ENCODE measurements at regions not wholly inside any gene's neighbourhood (a gene's known extent, or its start where the extent isn't known, plus 50 kb on each side); places are given as distances from the start of the nearest gene placed in this dataset.

DNA sequence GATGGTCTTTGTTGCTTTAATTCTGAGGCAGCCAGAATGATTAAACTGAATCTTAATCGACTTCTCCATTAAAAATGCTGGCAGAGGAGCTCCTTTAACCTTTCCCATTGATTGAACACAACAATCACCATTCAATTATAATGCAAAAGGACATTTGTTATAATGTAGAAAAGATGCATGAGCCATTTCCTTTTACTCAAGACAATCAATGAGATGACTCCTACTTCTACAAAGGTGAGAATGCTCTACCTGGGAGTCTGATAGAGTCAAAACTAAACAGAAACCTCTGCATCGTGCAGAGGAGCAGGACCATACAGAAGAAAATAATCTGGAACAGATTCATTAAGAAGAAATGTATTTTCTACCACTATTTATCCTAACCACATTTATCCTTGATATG, 253.6 kb upstream of the DACH1 start:
- no peak overlapping the region for H3K14ac ChIP-seq (ENCODE audit: low read length)
- no peak overlapping the region for H2AFZ ChIP-seq (ENCODE audit: insufficient read depth, low read length, poor library complexity)
- no peaks in the 10 kb centered on the region for H3K36me3 ChIP-seq (ENCODE audit: control insufficient read depth in 1 of 2, insufficient read depth in 2 of 2, low read length in 2 of 2)
- no peaks in the 10 kb centered on the region for H3K9me3 ChIP-seq (ENCODE audit: insufficient read depth, low read depth, low read length)
- no peak overlapping the region for H3K4me2 ChIP-seq (ENCODE audit: low read length)
- no peak overlapping the region for H3K27ac ChIP-seq (ENCODE audit: low read depth, low read length)
- H3K4me3 ChIP-seq (ENCODE audit: low read depth, low read length), result no peak overlapping the region
- H2AK5ac ChIP-seq (ENCODE audit: low read length), result no peak overlapping the region
- no peak overlapping the region for H4K12ac ChIP-seq (ENCODE audit: low read depth, low read length)
- no peak overlapping the region for H3K4ac ChIP-seq (ENCODE audit: low read depth, low read length)
- H3K27me3 ChIP-seq (ENCODE audit: insufficient read depth, low read length), result no peaks in the 10 kb centered on the region
- H2BK120ac ChIP-seq (ENCODE audit: insufficient read depth, low read length, poor library complexity), result no peak overlapping the region
- no peaks in the 10 kb centered on the region for H3K79me2 ChIP-seq (ENCODE audit: control insufficient read depth, insufficient read depth, low read length, poor library complexity)
- DNase-seq, result no peak
- no peak overlapping the region for H3K9ac ChIP-seq (ENCODE audit: low read length)
- WGBS (ENCODE audit: extremely low coverage, insufficient coverage, insufficient read length), result no CpG with 5 or more reads among the region's 2 CpGs
- no peaks in the 10 kb centered on the region for H3K4me1 ChIP-seq (ENCODE audit: control insufficient read depth in 1 of 2, insufficient read depth in 2 of 2, low read length in 2 of 2)
- H3K18ac ChIP-seq (ENCODE audit: low read length), result no peak overlapping the region
- no peaks in the 10 kb centered on the region for H3K79me1 ChIP-seq (ENCODE audit: low read length)
- no peak overlapping the region for H2BK5ac ChIP-seq (ENCODE audit: low read depth, low read length, poor library complexity)
- no peak overlapping the region for H3K23ac ChIP-seq (ENCODE audit: low read length)
- H4K91ac ChIP-seq (ENCODE audit: low read depth, low read length), result no peak overlapping the region
- no peak overlapping the region for H2BK12ac ChIP-seq (ENCODE audit: low read length)
- no peak overlapping the region for H4K8ac ChIP-seq (ENCODE audit: low read depth, low read length)

DNA sequence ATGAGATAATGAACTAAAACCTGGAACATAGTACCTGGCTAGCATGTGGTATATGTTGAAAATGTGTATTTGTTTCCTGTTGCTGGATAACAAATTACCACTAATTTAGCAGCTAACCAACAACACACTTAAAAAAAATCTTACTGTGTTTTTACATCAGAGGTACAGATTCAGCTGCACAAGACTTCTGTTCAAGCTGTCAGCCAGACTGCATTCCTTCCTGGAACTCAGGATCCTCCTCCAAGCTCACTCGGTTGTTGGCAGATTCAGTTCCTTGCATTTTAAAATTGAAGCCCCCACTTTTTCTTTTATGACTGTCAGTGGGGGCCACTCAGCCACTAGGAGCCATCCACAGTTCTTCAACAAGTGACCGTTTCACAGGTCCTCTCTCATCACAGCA, 246.9 kb upstream of the DACH1 start:
- H3K23ac ChIP-seq (ENCODE audit: low read length), result no peak overlapping the region
- no peaks in the 10 kb centered on the region for H3K79me2 ChIP-seq (ENCODE audit: control insufficient read depth, insufficient read depth, low read length, poor library complexity)
- H2AK5ac ChIP-seq (ENCODE audit: low read length), result no peak overlapping the region
- no peak overlapping the region for H4K91ac ChIP-seq (ENCODE audit: low read depth, low read length)
- no peak overlapping the region for H2AFZ ChIP-seq (ENCODE audit: insufficient read depth, low read length, poor library complexity)
- no peak overlapping the region for H4K12ac ChIP-seq (ENCODE audit: low read depth, low read length)
- H3K4me2 ChIP-seq (ENCODE audit: low read length), result no peak overlapping the region
- H2BK5ac ChIP-seq (ENCODE audit: low read depth, low read length, poor library complexity), result no peak overlapping the region
- no peak overlapping the region for H3K14ac ChIP-seq (ENCODE audit: low read length)
- no peak overlapping the region for H2BK12ac ChIP-seq (ENCODE audit: low read length)
- DNase-seq, result no peak
- no peak overlapping the region for H2BK120ac ChIP-seq (ENCODE audit: insufficient read depth, low read length, poor library complexity)
- no peak overlapping the region for H3K27ac ChIP-seq (ENCODE audit: low read depth, low read length)
- no peaks in the 10 kb centered on the region for H3K4me1 ChIP-seq (ENCODE audit: control insufficient read depth in 1 of 2, insufficient read depth in 2 of 2, low read length in 2 of 2)
- no peaks in the 10 kb centered on the region for H3K27me3 ChIP-seq (ENCODE audit: insufficient read depth, low read length)
- no peak overlapping the region for H3K9ac ChIP-seq (ENCODE audit: low read length)
- H3K4ac ChIP-seq (ENCODE audit: low read depth, low read length), result no peak overlapping the region
- H4K8ac ChIP-seq (ENCODE audit: low read depth, low read length), result no peak overlapping the region
- H3K4me3 ChIP-seq (ENCODE audit: low read depth, low read length), result no peak overlapping the region
- no CpG with 5 or more reads among the region's 2 CpGs for WGBS (ENCODE audit: extremely low coverage, insufficient coverage, insufficient read length)
- no peaks in the 10 kb centered on the region for H3K36me3 ChIP-seq (ENCODE audit: control insufficient read depth in 1 of 2, insufficient read depth in 2 of 2, low read length in 2 of 2)
- no peak overlapping the region for H3K18ac ChIP-seq (ENCODE audit: low read length)
- no peaks in the 10 kb centered on the region for H3K9me3 ChIP-seq (ENCODE audit: insufficient read depth, low read depth, low read length)
- H3K79me1 ChIP-seq (ENCODE audit: low read length), result no peaks in the 10 kb centered on the region

DNA sequence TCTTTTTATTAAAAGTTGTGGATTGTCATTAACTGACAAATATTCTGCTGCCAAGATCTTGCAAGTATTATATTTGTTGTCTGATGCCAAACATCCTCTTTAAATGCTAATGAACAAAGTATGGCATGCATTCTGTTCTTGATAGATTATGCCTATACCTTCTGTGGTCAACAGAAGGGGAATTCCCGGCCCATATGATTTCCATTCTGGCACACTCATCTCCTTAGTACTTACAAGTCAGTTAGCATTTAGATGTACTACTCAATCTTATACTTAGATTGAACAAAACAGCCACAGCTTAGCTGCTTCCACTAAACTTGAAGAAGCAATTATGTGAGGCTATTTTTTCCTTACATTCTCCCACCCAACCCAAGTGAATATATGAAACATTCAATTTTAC, 246.1 kb upstream of the DACH1 start:
- H3K14ac ChIP-seq (ENCODE audit: low read length), result no peak overlapping the region
- H3K4me1 ChIP-seq (ENCODE audit: control insufficient read depth in 1 of 2, insufficient read depth in 2 of 2, low read length in 2 of 2), result no peaks in the 10 kb centered on the region
- no peak overlapping the region for H4K8ac ChIP-seq (ENCODE audit: low read depth, low read length)
- no peak for DNase-seq
- no peak overlapping the region for H3K4ac ChIP-seq (ENCODE audit: low read depth, low read length)
- H3K79me2 ChIP-seq (ENCODE audit: control insufficient read depth, insufficient read depth, low read length, poor library complexity), result no peaks in the 10 kb centered on the region
- H4K12ac ChIP-seq (ENCODE audit: low read depth, low read length), result no peak overlapping the region
- H4K91ac ChIP-seq (ENCODE audit: low read depth, low read length), result no peak overlapping the region
- no peak overlapping the region for H2AFZ ChIP-seq (ENCODE audit: insufficient read depth, low read length, poor library complexity)
- H3K4me3 ChIP-seq (ENCODE audit: low read depth, low read length), result no peak overlapping the region
- H3K9me3 ChIP-seq (ENCODE audit: insufficient read depth, low read depth, low read length), result no peaks in the 10 kb centered on the region
- no peak overlapping the region for H2BK12ac ChIP-seq (ENCODE audit: low read length)
- no peak overlapping the region for H2AK5ac ChIP-seq (ENCODE audit: low read length)
- H3K27ac ChIP-seq (ENCODE audit: low read depth, low read length), result no peak overlapping the region
- no peak overlapping the region for H2BK120ac ChIP-seq (ENCODE audit: insufficient read depth, low read length, poor library complexity)
- H3K4me2 ChIP-seq (ENCODE audit: low read length), result no peak overlapping the region
- H3K18ac ChIP-seq (ENCODE audit: low read length), result no peak overlapping the region
- H3K36me3 ChIP-seq (ENCODE audit: control insufficient read depth in 1 of 2, insufficient read depth in 2 of 2, low read length in 2 of 2), result no peaks in the 10 kb centered on the region
- H3K79me1 ChIP-seq (ENCODE audit: low read length), result no peaks in the 10 kb centered on the region
- no CpG with 5 or more reads among the region's 1 CpG for WGBS (ENCODE audit: extremely low coverage, insufficient coverage, insufficient read length)
- no peaks in the 10 kb centered on the region for H3K27me3 ChIP-seq (ENCODE audit: insufficient read depth, low read length)
- no peak overlapping the region for H3K9ac ChIP-seq (ENCODE audit: low read length)
- no peak overlapping the region for H3K23ac ChIP-seq (ENCODE audit: low read length)
- no peak overlapping the region for H2BK5ac ChIP-seq (ENCODE audit: low read depth, low read length, poor library complexity)

DNA sequence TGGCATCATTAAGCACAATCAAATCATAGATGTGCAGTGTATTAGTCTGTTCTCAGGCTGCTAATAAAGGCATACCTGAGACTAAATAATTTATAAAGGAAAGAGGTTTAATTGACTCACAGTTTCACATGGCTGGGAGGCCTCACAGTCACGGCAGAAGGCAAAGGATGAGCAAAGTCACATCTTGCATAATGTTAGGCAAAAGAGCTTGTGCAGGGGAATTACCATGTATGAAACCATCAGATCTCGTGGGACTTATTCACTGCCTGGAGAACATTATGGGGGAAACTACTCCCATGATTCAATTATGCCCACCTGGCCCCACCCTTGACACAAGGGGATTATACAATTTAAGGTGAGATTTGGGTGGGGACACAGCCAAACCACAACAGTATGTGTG, 245.2 kb upstream of the DACH1 start:
- H3K23ac ChIP-seq (ENCODE audit: low read length), result no peak overlapping the region
- H2AK5ac ChIP-seq (ENCODE audit: low read length), result no peak overlapping the region
- H3K4me1 ChIP-seq (ENCODE audit: control insufficient read depth in 1 of 2, insufficient read depth in 2 of 2, low read length in 2 of 2), result no peaks in the 10 kb centered on the region
- WGBS (ENCODE audit: extremely low coverage, insufficient coverage, insufficient read length), result no CpG with 5 or more reads among the region's 2 CpGs
- no peaks in the 10 kb centered on the region for H3K79me1 ChIP-seq (ENCODE audit: low read length)
- H4K12ac ChIP-seq (ENCODE audit: low read depth, low read length), result no peak overlapping the region
- H3K9ac ChIP-seq (ENCODE audit: low read length), result no peak overlapping the region
- no peak overlapping the region for H3K18ac ChIP-seq (ENCODE audit: low read length)
- H4K8ac ChIP-seq (ENCODE audit: low read depth, low read length), result no peak overlapping the region
- H3K36me3 ChIP-seq (ENCODE audit: control insufficient read depth in 1 of 2, insufficient read depth in 2 of 2, low read length in 2 of 2), result no peaks in the 10 kb centered on the region
- H4K91ac ChIP-seq (ENCODE audit: low read depth, low read length), result no peak overlapping the region
- H3K27ac ChIP-seq (ENCODE audit: low read depth, low read length), result no peak overlapping the region
- no peaks in the 10 kb centered on the region for H3K9me3 ChIP-seq (ENCODE audit: insufficient read depth, low read depth, low read length)
- H2BK120ac ChIP-seq (ENCODE audit: insufficient read depth, low read length, poor library complexity), result no peak overlapping the region
- H3K4me3 ChIP-seq (ENCODE audit: low read depth, low read length), result no peak overlapping the region
- DNase-seq, result no peak
- no peak overlapping the region for H3K14ac ChIP-seq (ENCODE audit: low read length)
- no peak overlapping the region for H2AFZ ChIP-seq (ENCODE audit: insufficient read depth, low read length, poor library complexity)
- no peak overlapping the region for H3K4ac ChIP-seq (ENCODE audit: low read depth, low read length)
- no peak overlapping the region for H2BK5ac ChIP-seq (ENCODE audit: low read depth, low read length, poor library complexity)
- no peak overlapping the region for H2BK12ac ChIP-seq (ENCODE audit: low read length)
- H3K4me2 ChIP-seq (ENCODE audit: low read length), result no peak overlapping the region
- H3K79me2 ChIP-seq (ENCODE audit: control insufficient read depth, insufficient read depth, low read length, poor library complexity), result no peaks in the 10 kb centered on the region
- no peaks in the 10 kb centered on the region for H3K27me3 ChIP-seq (ENCODE audit: insufficient read depth, low read length)
